ENCODE measurements at regions not wholly inside any gene's neighbourhood (a gene's known extent, or its start where the extent isn't known, plus 50 kb on each side); places are given as distances from the start of the nearest gene placed in this dataset.
"Not testable (repeated sequence)": the region's sequence is repeated elsewhere in the genome, so short reads cannot be mapped to it uniquely, and the experiment has no call there.

- Mint-ChIP-seq H3K27ac (no peak overlapping the region), H3K4me3 (no peak overlapping the region), H3K27me3 (ENCODE audit: low read depth) (no peaks in the 10 kb centered on the region), H3K36me3 (ENCODE audit: low read depth) (no peaks in the 10 kb centered on the region), H3K4me1 (ENCODE audit: low read depth) (no peaks in the 10 kb centered on the region), H3K9me3 (no peaks in the 10 kb centered on the region)
- DNase-seq (ENCODE audit: low spot score): no peak
These were observed 417.0 kb downstream of the METTL4 start for GRCh38 chr18:2154278-2154677.

- no peak for DNase-seq (ENCODE audit: low spot score)
- no peaks in the 10 kb centered on the region for H3K4me1 Mint-ChIP-seq (ENCODE audit: low read depth)
- no peaks in the 10 kb centered on the region for H3K36me3 Mint-ChIP-seq (ENCODE audit: low read depth)
- H3K27ac Mint-ChIP-seq: no peak overlapping the region
- no peaks in the 10 kb centered on the region for H3K27me3 Mint-ChIP-seq (ENCODE audit: low read depth)
- H3K9me3 Mint-ChIP-seq: no peaks in the 10 kb centered on the region
- no peak overlapping the region for H3K4me3 Mint-ChIP-seq
These were observed 406.4 kb downstream of the METTL4 start for GRCh38 chr18:2164644-2165550.

- not testable (repeated sequence) for H3K4me1 Mint-ChIP-seq (ENCODE audit: low read depth); H3K36me3 Mint-ChIP-seq (ENCODE audit: low read depth); H3K27ac Mint-ChIP-seq; DNase-seq (ENCODE audit: low spot score); H3K9me3 Mint-ChIP-seq; H3K4me3 Mint-ChIP-seq; H3K27me3 Mint-ChIP-seq (ENCODE audit: low read depth)
These were observed 404.4 kb downstream of the METTL4 start for GRCh38 chr18:2166876-2167275.

GRCh38 chr18:2168022-2168421 lies 403.3 kb downstream of the METTL4 start:
- Mint-ChIP-seq H3K4me3 (no peak overlapping the region), H3K4me1 (ENCODE audit: low read depth) (no peaks in the 10 kb centered on the region)

GRCh38 chr18:2169656-2170055 lies 401.6 kb downstream of the METTL4 start:
- Mint-ChIP-seq H3K9me3 (no peaks in the 10 kb centered on the region), H3K4me1 (ENCODE audit: low read depth) (no peaks in the 10 kb centered on the region), H3K27me3 (ENCODE audit: low read depth) (no peaks in the 10 kb centered on the region), H3K27ac (no peak overlapping the region), H3K36me3 (ENCODE audit: low read depth) (no peaks in the 10 kb centered on the region), H3K4me3 (no peak overlapping the region)
- no peak for DNase-seq (ENCODE audit: low spot score)

More at GRCh38 chr18:2168022-2168421, 403.3 kb downstream of the METTL4 start:
- Mint-ChIP-seq H3K36me3 (ENCODE audit: low read depth) (no peaks in the 10 kb centered on the region), H3K27me3 (ENCODE audit: low read depth) (no peaks in the 10 kb centered on the region), H3K27ac (no peak overlapping the region), H3K9me3 (no peaks in the 10 kb centered on the region)
- no peak for DNase-seq (ENCODE audit: low spot score)

GRCh38 chr18:2171840-2172625 lies 399.3 kb downstream of the METTL4 start:
- Mint-ChIP-seq H3K27me3 (ENCODE audit: low read depth) (no peaks in the 10 kb centered on the region), H3K4me1 (ENCODE audit: low read depth) (no peaks in the 10 kb centered on the region), H3K4me3 (no peak overlapping the region), H3K27ac (no peak overlapping the region), H3K36me3 (ENCODE audit: low read depth) (no peaks in the 10 kb centered on the region), H3K9me3 (no peaks in the 10 kb centered on the region)
- no peak for DNase-seq (ENCODE audit: low spot score)

- no peaks in the 10 kb centered on the region for H3K27me3 Mint-ChIP-seq (ENCODE audit: low read depth)
- no peaks in the 10 kb centered on the region for H3K36me3 Mint-ChIP-seq (ENCODE audit: low read depth)
- no peak overlapping the region for H3K4me3 Mint-ChIP-seq
- no peaks in the 10 kb centered on the region for H3K9me3 Mint-ChIP-seq
- no peak for DNase-seq (ENCODE audit: low spot score)
- H3K4me1 Mint-ChIP-seq (ENCODE audit: low read depth): no peaks in the 10 kb centered on the region
- H3K27ac Mint-ChIP-seq: no peak overlapping the region
These were observed 398.4 kb downstream of the METTL4 start for GRCh38 chr18:2172881-2173280.

- no peaks in the 10 kb centered on the region for H3K36me3 Mint-ChIP-seq (ENCODE audit: low read depth)
- no peaks in the 10 kb centered on the region for H3K9me3 Mint-ChIP-seq
- no peak overlapping the region for H3K27ac Mint-ChIP-seq
- no peak for DNase-seq (ENCODE audit: low spot score)
- H3K4me1 Mint-ChIP-seq (ENCODE audit: low read depth): no peaks in the 10 kb centered on the region
- H3K4me3 Mint-ChIP-seq: no peak overlapping the region
- no peaks in the 10 kb centered on the region for H3K27me3 Mint-ChIP-seq (ENCODE audit: low read depth)
These were observed 397.8 kb downstream of the METTL4 start for GRCh38 chr18:2173486-2173885.

- no peaks in the 10 kb centered on the region for H3K27me3 Mint-ChIP-seq (ENCODE audit: low read depth)
- no peaks in the 10 kb centered on the region for H3K4me1 Mint-ChIP-seq (ENCODE audit: low read depth)
- DNase-seq (ENCODE audit: low spot score): no peak
- no peak overlapping the region for H3K4me3 Mint-ChIP-seq
- no peaks in the 10 kb centered on the region for H3K9me3 Mint-ChIP-seq
- no peaks in the 10 kb centered on the region for H3K36me3 Mint-ChIP-seq (ENCODE audit: low read depth)
- H3K27ac Mint-ChIP-seq: no peak overlapping the region
These were observed 393.3 kb downstream of the METTL4 start for GRCh38 chr18:2178036-2178435.

GRCh38 chr18:2179498-2180183 lies 391.7 kb downstream of the METTL4 start:
- Mint-ChIP-seq H3K27me3 (ENCODE audit: low read depth) (no peaks in the 10 kb centered on the region), H3K9me3 (no peaks in the 10 kb centered on the region), H3K4me3 (no peak overlapping the region), H3K4me1 (ENCODE audit: low read depth) (no peaks in the 10 kb centered on the region), H3K27ac (no peak overlapping the region), H3K36me3 (ENCODE audit: low read depth) (no peaks in the 10 kb centered on the region)
- no peak for DNase-seq (ENCODE audit: low spot score)

GRCh38 chr18:2180586-2180985 lies 390.7 kb downstream of the METTL4 start:
- no peak overlapping the region for H3K4me3 Mint-ChIP-seq
- no peaks in the 10 kb centered on the region for H3K4me1 Mint-ChIP-seq (ENCODE audit: low read depth)
- DNase-seq (ENCODE audit: low spot score): no peak
- no peak overlapping the region for H3K27ac Mint-ChIP-seq
- H3K27me3 Mint-ChIP-seq (ENCODE audit: low read depth): no peaks in the 10 kb centered on the region
- H3K36me3 Mint-ChIP-seq (ENCODE audit: low read depth): no peaks in the 10 kb centered on the region
- H3K9me3 Mint-ChIP-seq: no peaks in the 10 kb centered on the region

- Mint-ChIP-seq H3K36me3 (ENCODE audit: low read depth) (no peaks in the 10 kb centered on the region), H3K4me1 (ENCODE audit: low read depth) (no peaks in the 10 kb centered on the region), H3K9me3 (no peaks in the 10 kb centered on the region), H3K27me3 (ENCODE audit: low read depth) (no peaks in the 10 kb centered on the region), H3K27ac (no peak overlapping the region), H3K4me3 (no peak overlapping the region)
- DNase-seq (ENCODE audit: low spot score): no peak
These were observed 387.9 kb downstream of the METTL4 start for GRCh38 chr18:2183432-2183831.

GRCh38 chr18:2186967-2187366 lies 384.3 kb downstream of the METTL4 start:
- H3K4me1 Mint-ChIP-seq (ENCODE audit: low read depth): no peaks in the 10 kb centered on the region
- no peak overlapping the region for H3K4me3 Mint-ChIP-seq
- no peaks in the 10 kb centered on the region for H3K9me3 Mint-ChIP-seq
- DNase-seq (ENCODE audit: low spot score): no peak
- H3K27ac Mint-ChIP-seq: no peak overlapping the region
- H3K36me3 Mint-ChIP-seq (ENCODE audit: low read depth): no peaks in the 10 kb centered on the region
- H3K27me3 Mint-ChIP-seq (ENCODE audit: low read depth): no peaks in the 10 kb centered on the region

GRCh38 chr18:2188258-2188657 lies 383.0 kb downstream of the METTL4 start:
- Mint-ChIP-seq H3K4me1 (ENCODE audit: low read depth) (no peaks in the 10 kb centered on the region), H3K9me3 (peaks cover under 1% of the 10 kb centered on the region), H3K27ac (no peak overlapping the region), H3K27me3 (ENCODE audit: low read depth) (no peaks in the 10 kb centered on the region), H3K36me3 (ENCODE audit: low read depth) (no peaks in the 10 kb centered on the region), H3K4me3 (no peak overlapping the region)
- no peak for DNase-seq (ENCODE audit: low spot score)
